GM13976 (cell line): ENCODE measurements at regions not wholly inside any gene's neighbourhood (a gene's known extent, or its start where the extent isn't known, plus 50 kb on each side); places are given as distances from the start of the nearest gene placed in this dataset.

Experiments
- DNase-seq: peaks from one replicate; pipeline ENCODE4 v3.0.0; 2012; ENCODE audit warnings: low spot score
- in situ Hi-C: fragments of 300-500 bp; cut with MboI; formaldehyde crosslinking; loops from one replicate; pipeline ENCODE4 v1.12.0; 2022; ENCODE audit warnings: low sequenced_read_pairs, mixed read lengths, inconsistent platforms; ENCODE audit not compliant: unreplicated experiment
- TF ChIP-seq, protein P1 (sequence below): IDR thresholded peaks from 2 replicates; pipeline ENCODE4 v1.5.1; 2012; ENCODE audit warnings: borderline replicate concordance, mild to moderate bottlenecking; ENCODE audit not compliant: insufficient read depth; ENCODE audit errors: extremely low read depth, missing control alignments, control extremely low read depth

GRCh38 chr7:18400275-18400674, 95.3 kb upstream of the HDAC9 start:
- DNase-seq, result no peak
- in situ Hi-C loops, result no loop called here
- TF ChIP-seq, protein P1, sequence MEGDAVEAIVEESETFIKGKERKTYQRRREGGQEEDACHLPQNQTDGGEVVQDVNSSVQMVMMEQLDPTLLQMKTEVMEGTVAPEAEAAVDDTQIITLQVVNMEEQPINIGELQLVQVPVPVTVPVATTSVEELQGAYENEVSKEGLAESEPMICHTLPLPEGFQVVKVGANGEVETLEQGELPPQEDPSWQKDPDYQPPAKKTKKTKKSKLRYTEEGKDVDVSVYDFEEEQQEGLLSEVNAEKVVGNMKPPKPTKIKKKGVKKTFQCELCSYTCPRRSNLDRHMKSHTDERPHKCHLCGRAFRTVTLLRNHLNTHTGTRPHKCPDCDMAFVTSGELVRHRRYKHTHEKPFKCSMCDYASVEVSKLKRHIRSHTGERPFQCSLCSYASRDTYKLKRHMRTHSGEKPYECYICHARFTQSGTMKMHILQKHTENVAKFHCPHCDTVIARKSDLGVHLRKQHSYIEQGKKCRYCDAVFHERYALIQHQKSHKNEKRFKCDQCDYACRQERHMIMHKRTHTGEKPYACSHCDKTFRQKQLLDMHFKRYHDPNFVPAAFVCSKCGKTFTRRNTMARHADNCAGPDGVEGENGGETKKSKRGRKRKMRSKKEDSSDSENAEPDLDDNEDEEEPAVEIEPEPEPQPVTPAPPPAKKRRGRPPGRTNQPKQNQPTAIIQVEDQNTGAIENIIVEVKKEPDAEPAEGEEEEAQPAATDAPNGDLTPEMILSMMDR, result no peak

GRCh38 chr7:18400726-18401125, 94.8 kb upstream of the HDAC9 start:
- in situ Hi-C loops, result no loop called here
- DNase-seq, result no peak
- TF ChIP-seq, protein P1, result no peak

GRCh38 chr7:18401757-18402156, 93.8 kb upstream of the HDAC9 start:
- TF ChIP-seq, protein P1, result no peak
- in situ Hi-C loops, result no loop called here
- no peak for DNase-seq

- in situ Hi-C loops, result no loop called here
- TF ChIP-seq, protein P1, result no peak
- no peak for DNase-seq
Observed at GRCh38 chr7:18402488-18403183, 92.9 kb upstream of the HDAC9 start.

DNA sequence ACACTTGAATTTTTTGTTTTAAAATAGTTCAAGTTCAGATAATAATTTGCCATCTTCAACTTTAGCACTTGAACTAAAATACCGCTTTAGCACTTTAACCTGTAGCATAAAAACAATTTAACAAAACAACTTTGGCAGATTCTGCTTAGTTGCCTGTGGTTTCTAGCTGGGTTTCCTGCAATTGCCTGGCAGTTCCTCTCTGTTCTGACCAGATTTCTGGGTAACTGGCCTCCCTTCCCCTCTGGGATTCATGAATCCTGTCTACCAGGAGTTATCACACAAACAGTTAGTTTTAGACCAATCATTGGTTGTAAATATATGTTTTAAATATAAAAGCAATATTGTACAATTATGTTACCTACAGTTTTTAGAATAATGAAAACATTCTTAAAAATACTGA, 89.8 kb upstream of the HDAC9 start:
- no peak for DNase-seq
- in situ Hi-C loops, result no loop called here
- TF ChIP-seq, protein P1, result no peak

- no peak for DNase-seq
- in situ Hi-C loops, result no loop called here
Observed at GRCh38 chr7:18407385-18407784, 88.2 kb upstream of the HDAC9 start.

More at GRCh38 chr7:18407385-18407784, 88.2 kb upstream of the HDAC9 start:
- TF ChIP-seq, protein P1, result no peak
